HG03457 (cell line): ENCODE measurements at regions not wholly inside any gene's neighbourhood (a gene's known extent, or its start where the extent isn't known, plus 50 kb on each side); places are given as distances from the start of the nearest gene placed in this dataset.

Source experiments
- ATAC-seq: cut with Tn5 transposase; IDR thresholded peaks from one replicate; pipeline ENCODE4 v1.9.1; 2021; ENCODE audit warnings: moderate number of reproducible peaks; ENCODE audit not compliant: unreplicated experiment

DNA sequence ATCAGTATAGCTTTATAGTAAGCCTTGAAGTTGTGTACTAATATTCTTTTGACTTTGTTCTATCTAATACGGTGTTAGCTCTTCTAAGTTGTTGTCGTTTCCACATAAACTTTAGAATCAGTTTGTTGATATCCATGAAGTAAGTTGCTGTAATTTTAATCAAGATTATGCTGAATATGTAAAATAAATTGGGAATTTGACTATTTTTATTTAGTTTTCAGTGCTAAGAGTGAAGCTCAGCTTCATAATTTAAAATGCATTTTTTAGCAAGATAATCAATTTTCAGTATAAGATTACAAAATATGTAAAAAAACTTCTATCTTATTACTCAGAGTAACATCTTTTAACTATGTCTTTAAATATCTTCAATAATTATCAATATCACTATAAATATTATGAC lies 1374.8 kb downstream of the PCDH7 start:
- no peak for ATAC-seq

DNA sequence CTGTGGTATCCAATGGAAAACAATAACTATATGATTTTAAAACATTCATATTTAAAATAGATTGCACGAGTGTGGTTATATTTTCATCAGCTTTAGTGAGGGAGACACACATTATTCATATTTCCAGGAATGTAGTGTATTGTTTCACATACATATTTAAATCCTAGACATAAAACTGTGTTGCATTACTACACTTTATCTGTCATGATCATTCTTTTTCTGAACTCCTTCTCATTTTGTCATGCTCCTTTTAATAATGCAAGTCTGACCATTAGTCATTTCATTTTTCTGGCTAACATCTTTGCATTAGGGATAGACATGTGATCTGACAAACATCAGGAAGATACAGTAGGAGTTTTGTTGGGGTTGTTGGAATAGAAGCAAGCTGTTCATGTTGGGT lies 1382.7 kb downstream of the PCDH7 start:
- no peak for ATAC-seq

DNA sequence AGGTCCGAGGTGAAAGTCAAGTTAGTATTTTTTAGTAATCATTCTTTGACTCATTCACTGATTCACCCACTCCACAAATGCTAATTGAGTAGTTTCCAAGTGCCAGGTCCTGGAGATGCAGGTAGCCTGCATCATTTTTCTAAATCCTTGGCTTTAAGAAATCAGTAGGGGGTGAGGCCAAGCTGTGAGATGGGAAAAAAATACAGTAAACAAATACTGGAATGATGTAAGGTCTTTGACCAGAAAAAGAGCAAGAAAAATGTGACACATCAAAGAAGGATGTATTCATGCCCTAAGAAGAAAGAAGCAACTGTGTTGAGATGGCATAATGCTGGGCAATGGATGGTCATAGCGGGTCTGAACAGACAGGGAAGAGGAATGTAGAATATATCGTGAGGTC lies 1386.6 kb downstream of the PCDH7 start:
- no peak for ATAC-seq

DNA sequence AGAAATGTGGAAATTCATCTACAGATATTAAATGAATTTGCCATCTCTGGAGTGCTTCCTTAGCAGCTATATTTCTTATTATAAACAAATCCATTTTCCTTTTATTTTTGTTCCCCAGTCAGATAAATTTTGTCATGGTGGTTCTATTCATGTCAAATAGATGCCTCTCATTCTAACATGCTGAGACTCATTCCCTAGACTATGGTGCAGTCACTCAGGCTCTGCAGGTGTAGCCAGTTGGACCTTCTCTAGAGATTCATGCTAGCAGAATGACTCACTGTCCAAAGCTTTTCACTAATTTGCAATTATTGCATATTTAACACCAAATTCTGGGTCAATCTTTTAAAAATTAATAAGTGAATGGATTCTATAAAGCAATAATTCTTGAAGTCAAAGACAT lies 1392.7 kb downstream of the PCDH7 start:
- no peak for ATAC-seq

DNA sequence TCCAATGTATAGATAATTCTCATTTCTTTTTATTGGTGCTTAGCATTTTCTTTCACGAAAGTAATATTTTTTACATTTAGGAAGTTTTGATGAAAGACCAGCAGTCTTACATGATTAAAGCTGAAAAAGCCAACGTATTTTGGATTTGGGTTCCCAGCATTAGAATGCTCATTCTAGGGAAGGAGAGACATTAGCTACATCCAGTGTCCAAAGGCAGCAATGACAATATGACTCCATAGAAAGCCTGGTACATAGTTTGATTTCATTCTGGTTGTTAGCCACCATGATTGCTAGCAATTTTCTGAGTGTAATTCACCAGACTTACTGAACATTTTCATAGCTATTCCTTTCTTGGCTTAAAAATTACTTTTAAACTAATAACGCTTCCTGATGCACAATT lies 1397.5 kb downstream of the PCDH7 start:
- no peak for ATAC-seq

DNA sequence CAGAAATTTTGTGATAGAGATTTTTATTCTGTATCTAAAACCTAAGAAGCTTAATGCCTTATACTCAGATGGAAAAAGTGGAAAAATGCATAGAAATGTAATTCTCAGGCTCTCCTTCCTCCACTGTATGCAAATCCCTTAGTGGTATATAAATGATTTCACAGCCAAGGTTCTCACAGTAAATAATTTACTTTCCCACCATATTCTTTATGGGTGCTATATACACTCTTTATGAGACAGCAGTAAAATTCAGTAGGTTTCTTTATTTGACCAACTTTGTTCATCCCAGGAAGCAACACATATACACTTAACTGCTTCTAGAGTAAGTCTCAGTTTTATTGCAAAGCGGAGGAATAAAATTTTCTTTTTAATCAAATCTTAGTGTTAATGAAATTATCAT lies 1399.7 kb downstream of the PCDH7 start:
- no peak for ATAC-seq

DNA sequence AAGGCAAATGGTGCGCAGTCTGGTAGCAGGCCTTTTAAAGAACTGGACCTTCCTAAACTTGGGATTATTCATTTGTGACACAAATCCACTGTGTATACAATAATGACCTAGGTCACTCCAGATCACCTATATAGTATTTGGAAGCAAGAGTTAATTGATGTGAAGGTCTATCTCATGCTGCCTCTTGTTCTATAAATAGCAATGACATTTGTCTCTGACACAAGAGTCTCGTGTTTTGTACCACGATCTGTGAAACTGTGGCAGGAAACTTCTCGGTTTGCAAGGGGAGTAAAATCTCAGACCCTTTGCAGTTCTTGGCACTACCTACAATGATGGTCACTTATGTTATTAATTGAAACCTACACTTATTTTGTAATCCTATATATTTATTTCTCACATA lies 1408.4 kb downstream of the PCDH7 start:
- no peak for ATAC-seq

DNA sequence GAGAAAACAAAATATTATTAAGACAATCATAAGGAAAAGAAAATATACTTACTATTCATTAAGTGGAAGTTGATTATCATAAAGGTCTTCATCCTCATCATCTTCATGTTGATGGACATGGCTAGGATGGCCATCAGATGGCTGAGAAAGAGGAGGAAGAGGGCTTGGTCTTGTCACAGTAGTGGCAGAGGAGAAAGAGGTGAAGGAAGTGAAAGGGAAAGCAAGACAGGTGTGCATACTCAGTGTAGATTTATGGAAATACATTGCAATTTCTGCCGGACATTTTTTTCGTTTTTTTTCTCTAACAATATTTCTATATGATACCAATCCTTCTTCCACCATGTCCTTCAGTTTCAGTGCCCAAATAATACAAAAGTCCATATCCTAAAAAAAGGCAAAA lies 1409.8 kb downstream of the PCDH7 start:
- no peak for ATAC-seq

DNA sequence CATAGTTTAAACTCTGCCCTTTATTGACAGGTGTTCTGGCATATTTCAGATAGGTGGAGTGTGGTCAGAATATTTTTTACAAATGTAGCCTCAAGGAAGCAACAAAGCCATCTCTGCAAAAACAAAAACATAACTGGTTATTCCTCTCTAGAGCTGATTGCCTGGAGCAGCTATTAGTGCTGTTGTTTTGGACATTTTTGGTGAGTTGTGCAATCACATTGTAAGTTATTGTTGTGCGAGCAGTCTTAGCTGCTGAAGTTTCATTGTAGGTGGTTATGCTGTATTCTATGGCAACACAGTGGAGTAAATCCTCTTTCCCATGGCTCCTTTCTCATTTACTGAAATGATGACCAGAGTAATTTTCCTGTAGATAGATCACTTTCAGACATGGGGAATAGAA lies 1413.0 kb downstream of the PCDH7 start:
- ATAC-seq: no peak

DNA sequence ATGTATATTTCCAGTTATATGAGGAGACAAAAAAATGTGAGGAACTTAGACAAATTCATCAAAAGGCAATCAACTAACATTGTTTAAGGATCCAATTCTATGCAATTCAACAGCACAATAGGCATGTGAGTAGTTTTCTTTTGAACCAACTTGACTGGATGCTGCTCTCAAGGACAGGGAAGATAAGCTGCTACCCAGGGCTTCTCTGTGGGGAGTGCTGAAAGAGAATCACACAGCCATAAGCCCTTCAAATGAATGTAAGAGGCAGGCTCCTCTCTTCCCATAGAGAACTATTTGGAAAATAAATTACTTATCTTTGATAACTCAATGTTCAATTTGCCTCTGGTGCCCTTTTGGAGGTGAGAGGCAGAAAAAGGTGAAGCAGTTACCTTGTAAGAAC lies 1413.6 kb downstream of the PCDH7 start:
- ATAC-seq: no peak

DNA sequence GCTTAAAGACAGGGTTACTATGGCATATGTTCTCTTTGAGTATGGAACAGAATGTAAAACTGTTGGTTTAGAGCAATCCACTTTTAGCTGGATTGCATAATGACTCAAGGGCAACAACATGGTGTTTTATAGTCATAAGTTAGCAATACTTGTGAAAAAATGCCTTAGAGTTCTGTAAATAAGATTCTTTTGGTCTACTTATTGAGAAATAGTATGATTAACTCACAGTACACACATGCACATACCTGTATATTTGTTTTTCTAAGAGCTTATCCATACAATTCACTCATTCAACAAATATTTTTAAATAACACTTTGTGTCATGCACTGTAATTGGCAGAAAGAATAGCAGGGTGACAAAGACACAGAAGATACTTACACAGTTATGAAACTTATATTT lies 1415.5 kb downstream of the PCDH7 start:
- no peak for ATAC-seq

DNA sequence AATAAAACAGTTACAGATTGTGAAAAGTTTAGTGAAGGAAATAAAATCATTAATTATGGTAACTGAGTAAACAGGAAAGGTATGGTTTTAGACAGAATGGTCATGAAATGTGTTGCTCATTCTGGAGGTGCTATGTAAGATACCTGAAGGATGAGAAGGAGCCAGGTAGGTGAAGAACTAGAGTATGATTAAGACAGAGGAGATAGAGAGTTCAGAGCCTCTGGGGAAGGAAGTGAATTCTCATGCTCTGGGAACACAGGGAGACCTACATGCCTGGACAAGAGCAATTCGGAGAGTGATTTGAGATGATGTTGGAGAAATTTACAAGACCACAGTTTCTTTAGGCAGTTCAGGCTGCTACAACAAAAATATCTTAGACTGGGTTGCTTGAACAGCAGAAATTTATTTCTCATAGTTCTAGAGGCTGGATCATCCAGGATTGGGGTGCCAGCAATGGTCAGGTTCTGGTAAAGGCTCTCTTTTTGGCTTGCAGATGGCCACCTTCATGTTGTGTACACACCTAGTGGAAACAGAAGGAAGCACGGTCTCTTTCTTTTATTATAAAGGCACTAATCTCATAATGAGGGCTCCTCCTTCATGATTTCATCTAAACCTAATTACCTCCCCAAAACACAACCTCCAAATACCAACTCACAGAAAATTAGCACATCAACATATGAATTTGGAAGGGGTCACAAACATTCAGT lies 1416.1 kb downstream of the PCDH7 start:
- no peak for ATAC-seq

DNA sequence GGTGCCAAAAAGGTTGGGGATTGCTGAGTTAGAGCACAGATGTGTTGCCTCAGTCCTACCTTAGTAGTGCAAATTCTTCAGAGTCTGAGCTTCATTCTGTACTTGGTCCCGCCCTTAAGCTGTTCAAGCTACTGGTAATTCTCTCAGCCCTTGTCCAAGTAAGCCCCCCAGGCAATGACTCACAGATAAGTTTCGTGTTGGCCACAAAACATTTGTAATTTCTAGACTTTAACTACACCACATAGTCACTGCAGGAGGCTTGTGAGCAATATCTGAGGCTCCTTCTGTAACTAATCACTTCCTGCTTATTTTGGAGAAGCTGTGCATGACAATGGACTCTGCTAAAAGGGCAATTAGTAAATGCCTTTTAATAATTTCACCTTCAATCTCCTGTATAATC lies 1420.5 kb downstream of the PCDH7 start:
- ATAC-seq: no peak

DNA sequence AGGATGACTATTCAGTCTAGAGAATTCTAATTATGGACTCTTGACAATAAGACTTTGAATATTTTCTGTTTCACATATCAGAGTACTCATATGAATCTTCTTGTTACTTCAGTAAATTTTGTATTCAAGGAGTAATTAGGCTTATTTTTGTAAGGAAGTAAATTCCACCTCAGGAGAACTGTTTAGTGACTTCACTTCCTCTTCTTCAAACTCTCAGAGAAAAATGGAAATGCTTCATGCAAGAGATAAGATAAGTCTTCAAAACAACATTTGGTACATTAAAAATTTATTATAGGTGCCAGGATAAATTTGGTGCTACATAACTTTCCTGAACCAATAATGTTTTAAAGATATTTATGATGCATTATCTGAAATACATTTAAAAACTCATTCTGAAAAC lies 1421.9 kb downstream of the PCDH7 start:
- ATAC-seq: no peak

DNA sequence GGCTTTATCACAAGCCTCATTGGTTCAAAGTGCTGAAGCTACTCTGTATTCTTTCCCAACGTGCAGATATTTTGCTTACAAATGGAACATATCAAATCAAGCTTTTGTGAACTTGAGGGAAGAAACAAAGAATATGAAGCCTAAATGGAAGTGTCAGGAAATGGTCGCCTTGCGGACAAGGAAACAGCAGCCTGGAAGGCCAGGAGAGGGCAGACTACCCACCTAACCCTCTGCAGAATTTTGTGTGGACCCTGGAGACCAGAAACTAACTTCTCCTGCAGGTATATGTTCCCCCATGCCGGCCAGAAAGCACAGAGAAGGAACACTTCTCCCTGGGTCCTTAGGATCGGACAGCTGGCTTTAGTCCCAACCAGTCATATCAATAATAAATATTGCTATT lies 1425.8 kb downstream of the PCDH7 start:
- ATAC-seq: no peak

DNA sequence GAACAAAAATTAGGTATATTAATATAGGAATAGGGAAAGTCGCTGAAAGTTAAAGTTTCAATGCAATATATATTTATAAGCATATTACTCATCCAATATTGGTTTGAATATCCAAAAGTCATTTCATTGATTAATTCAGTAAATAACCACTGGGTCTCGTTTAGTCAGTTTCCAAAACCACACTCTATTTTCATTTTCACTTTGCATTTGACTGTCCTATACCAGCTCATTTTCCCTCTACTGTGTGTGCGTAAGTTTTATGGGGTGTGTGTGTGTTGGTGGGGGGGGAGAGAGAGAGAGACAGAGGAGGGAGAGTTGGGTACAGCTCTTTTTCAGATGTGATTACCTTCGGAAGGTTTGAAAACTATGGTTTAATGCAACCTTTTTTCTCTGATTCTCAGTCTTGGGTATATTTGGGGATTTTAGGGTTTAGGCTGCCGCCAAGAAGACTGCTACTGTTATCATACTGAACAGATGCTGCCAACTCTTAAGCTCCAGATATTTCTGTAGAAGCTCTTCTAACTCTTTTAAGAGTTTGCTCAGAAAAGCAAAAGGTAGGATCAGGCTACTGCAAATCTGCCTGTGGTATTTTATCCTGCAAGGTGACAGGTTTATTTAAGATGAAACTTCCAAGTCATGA lies 1427.4 kb downstream of the PCDH7 start:
- ATAC-seq: no peak

DNA sequence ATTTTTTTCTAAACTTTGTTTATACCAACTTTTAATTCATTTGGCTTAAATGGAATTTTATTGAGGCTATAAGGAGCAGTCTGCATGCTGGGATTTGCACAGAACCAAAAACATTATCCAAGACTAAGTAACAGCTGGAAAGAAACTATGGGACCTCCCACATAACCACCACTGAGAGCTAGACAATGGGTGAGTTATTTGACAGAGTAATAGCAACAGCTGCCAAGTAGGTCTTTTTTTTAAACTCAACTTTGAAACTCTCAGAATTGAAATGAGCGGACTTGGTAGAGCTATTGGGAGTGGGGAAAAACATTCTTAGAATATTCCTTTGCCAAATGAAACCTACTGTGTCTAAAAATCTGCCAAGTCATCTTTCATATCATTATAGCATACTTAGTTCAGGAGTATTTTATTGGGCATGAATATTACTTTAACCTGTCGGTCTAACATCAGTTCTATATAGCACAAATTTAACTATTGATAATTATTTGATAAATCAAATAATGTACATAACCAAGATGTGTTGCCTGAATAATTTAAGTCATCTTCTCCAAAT lies 1428.0 kb downstream of the PCDH7 start:
- no peak for ATAC-seq

DNA sequence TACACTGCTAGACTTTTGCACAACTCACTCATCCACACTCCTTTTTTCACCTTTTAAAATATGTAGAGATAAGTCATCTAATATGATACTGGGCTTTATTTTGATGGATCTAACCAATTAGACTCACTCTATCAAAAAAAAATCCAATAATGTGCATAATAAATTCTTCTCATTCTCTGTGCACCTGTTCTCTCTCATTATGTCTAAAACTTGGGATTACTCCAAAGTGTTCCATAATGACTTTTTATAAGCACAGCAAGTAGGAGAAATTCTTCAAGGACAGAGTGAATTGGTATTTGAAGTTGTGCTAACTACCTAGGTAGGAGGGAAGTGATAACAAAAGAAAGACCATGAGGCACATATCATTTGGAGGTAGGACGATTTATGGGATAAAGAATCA lies 1438.8 kb downstream of the PCDH7 start:
- ATAC-seq: no peak

DNA sequence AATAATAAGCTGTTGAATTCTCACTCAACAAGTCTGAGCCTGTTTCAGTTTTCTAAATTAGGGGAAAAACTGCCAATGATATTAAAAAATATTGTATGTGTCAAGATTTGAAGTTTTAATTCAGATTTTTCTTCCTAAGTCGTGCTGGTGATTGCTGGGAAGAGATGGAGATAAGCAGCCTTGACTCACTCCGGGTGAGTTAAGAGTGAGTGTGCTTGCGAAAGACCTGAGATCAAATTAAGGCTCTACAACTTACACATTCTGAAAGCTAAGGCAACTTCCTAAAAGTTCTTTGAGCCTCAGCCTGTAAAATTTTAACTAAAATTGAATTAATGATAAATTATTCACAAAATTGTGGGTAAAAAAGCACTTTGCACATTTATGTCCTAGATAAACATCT lies 1441.2 kb downstream of the PCDH7 start:
- ATAC-seq: no peak

DNA sequence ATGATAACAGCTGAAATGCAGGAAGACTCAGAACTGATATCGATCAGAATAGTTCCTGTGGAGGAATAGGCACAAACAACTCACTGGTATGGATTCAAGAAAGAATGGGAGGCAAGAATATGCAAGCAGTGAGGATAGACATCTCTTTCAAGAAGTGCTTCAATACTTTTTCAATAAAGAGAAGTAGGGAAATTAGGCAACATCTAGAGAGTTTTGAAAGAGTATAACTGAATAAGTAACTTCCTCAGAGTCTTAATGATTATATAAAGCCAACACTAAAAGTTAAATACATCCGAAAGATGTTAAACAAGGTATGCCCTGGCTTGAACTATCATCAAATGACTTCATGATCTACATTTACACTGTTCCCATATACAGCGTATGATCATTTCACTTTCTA lies 1443.0 kb downstream of the PCDH7 start:
- ATAC-seq: no peak

DNA sequence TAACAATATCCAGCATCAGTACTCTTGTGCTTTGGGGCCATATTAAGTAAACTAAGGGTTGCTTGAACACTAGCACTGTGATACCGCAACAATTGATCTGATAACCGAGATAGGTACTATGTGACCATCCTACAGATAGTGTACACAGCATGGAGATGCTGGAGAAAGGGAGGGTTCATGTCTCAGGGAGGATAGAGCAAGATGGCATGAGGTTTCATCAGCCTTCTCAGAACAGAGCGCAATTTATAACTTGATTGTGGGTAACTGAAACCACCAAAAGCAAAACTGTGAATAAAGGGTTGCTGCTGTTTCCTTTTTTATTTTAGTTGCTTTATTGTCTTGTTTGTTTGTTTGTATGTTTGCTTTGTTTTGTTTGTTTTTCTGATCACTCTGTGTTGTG lies 1449.7 kb downstream of the PCDH7 start:
- no peak for ATAC-seq

DNA sequence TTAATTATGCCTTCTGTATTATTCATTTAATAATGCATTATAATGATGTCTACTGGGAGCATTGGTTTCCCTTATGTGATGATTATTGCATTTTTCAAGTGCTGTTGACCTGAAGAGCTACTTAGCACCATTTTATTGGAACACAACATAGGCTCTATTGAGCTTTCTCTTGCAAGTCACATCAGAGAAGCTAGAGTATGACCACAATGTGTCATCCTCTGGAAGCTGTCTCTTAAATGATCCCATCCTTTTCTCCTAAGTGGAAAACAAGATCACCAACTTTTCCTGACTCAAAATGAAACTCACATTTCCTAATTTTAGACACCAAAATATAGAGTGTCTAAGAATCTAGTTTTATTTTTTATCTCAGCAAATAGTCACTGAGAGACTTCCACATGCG lies 1451.9 kb downstream of the PCDH7 start:
- ATAC-seq: no peak

DNA sequence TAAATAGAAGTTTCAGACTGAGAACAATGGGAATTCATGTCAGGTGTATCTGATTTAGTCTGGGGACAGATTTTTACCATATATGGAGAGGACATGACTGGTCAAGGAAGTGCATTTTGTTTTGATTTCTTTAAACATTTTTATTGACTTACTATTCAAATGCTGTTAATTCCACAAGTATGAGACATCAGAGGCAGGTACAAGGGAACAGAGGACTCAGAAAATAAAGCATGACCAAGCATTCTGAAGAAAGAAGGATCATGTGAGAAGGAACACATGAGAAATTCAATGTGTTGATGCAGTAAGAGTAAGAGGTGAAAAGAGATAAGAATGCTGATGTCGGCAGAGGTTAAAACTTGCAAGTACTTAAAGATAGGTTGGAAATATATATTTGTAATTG lies 1452.6 kb downstream of the PCDH7 start:
- ATAC-seq: no peak
